Uterus (tissue), 3 donors: ENCODE measurements at regions not wholly inside any gene's neighbourhood (a gene's known extent, or its start where the extent isn't known, plus 50 kb on each side); places are given as distances from the start of the nearest gene placed in this dataset.

Experiments
- DNase-seq, 2 donors: peaks; one replicate each; pipeline ENCODE4 v3.0.0-alpha.2; 2019 to 2020
- H3K27ac ChIP-seq, 2 donors: fragments of 200-600 bp; sonication (generic); 1 replicate in 1 of 2; 2 replicates in 1 of 2; pipeline ENCODE4 v1.5.1; 2016 to 2018
- H3K27me3 ChIP-seq, 2 donors: fragments of 200-600 bp; sonication (generic); one replicate each; pipeline ENCODE4 v1.5.1; 2018 to 2019; ENCODE audit warnings: control low read depth in 1 of 2
- H3K36me3 ChIP-seq, 2 donors: fragments of 200-600 bp; sonication (generic); one replicate each; pipeline ENCODE4 v1.5.1; 2019; ENCODE audit warnings: control low read depth in 1 of 2
- H3K4me1 ChIP-seq, 2 donors: fragments of 200-600 bp; sonication (generic); one replicate each; pipeline ENCODE4 v1.5.1; 2018 to 2019; ENCODE audit warnings: control low read depth in 1 of 2
- H3K4me3 ChIP-seq, 2 donors: fragments of 200-600 bp; sonication (generic); 1 replicate in 1 of 2; 2 replicates in 1 of 2; pipeline ENCODE4 v1.5.1; 2018 to 2019; ENCODE audit warnings: mild to moderate bottlenecking in 1 of 2
- H3K9me3 ChIP-seq, 2 donors: fragments of 200-600 bp; sonication (generic); one replicate each; pipeline ENCODE4 v1.5.1; 2019; ENCODE audit warnings: control low read depth in 1 of 2
- POLR2A ChIP-seq, 2 donors: fragments of 450-650 bp; IDR thresholded peaks; one replicate each; pipeline ENCODE4 v1.6.1; 2016; ENCODE audit warnings: antibody characterized with exemption in 2 of 2, mild to moderate bottlenecking in 1 of 2, moderate library complexity in 1 of 2
- intact Hi-C: fragments of 100-400 bp; cut with DNase I; formaldehyde crosslinking; loops from one replicate; pipeline ENCODE4 v1.15.1; 2023; ENCODE audit warnings: low total_unique reads
- TF ChIP-seq, protein P1 (sequence below), 4 experiments: fragments of 200-600 bp in 2 of 4; fragments of 450-650 bp in 2 of 4; sonication (generic) in 2 of 4; IDR thresholded peaks; one replicate each; pipeline ENCODE4 v1.5.1; 2016 to 2019; ENCODE audit warnings: antibody characterized with exemption in 4 of 4, mild to moderate bottlenecking in 2 of 4, moderate library complexity in 1 of 4
- donor health status: DM: yes; HTN: yes; CAD: no.

DNA sequence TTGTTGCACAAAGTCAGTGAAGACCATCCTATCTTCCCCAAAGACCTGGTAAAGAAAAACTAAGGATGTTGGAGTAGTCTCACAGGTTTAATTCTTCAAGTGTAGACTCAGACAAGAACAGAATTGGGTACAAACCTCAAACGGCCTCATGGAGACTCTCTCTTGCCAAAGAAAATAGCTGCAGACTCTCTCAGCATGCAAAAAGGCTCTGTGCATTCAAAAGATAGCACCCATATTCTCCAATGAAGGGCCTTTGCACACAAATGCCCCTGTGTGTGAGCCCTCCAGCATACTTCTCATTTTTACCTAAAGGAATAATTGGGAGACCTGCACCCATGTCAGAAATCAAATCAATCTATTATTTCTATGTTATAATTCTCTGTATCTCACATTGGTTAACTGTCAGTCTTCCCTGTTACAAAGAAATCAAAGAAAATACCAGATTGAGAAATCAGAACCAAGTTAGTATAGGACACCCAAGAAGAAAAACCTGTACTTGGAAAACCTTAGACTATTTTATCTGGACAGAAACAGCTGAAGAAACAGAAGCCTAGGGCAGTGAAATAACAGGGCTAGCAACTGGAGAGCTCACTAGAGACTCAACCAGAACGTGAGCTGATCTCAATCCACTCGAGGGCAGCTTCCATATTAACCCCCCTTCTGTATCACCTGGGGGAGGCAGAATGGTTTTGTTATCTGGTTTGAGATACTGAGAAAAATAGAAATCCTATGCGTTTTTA lies 134.7 kb upstream of the DNAJC10 start:
- H3K27ac ChIP-seq: no peak overlapping the region

DNA sequence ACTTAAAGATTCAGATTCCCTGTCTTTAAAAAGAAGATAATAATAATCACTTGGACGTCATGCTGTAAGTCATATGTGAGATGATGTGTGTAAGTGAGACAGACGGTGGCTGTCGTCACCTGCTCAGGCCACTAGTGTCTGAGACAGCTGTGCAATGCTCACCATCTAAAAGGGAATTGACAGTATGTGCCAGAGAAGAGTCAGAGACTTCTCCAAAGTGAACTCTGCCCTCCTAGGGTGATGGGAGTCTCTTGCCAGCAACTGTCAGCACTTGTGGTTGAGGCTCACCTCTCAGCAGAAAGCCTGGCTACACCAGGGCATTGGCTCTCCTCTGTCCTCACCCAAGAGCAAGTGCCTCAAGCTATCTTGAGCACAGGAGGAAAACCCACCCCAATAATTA lies 131.6 kb upstream of the DNAJC10 start:
- intact Hi-C loops: no loop called here

More for the DNA sequence above, 134.7 kb upstream of the DNAJC10 start:
- intact Hi-C loops: no loop called here
- no peaks in the 10 kb centered on the region for H3K27me3 ChIP-seq
- no peak for DNase-seq
- no peak overlapping the region for H3K4me3 ChIP-seq
- TF ChIP-seq POLR2A (IDR thresholded peaks at IDR 0.05): no peak
- TF ChIP-seq, protein P1, sequence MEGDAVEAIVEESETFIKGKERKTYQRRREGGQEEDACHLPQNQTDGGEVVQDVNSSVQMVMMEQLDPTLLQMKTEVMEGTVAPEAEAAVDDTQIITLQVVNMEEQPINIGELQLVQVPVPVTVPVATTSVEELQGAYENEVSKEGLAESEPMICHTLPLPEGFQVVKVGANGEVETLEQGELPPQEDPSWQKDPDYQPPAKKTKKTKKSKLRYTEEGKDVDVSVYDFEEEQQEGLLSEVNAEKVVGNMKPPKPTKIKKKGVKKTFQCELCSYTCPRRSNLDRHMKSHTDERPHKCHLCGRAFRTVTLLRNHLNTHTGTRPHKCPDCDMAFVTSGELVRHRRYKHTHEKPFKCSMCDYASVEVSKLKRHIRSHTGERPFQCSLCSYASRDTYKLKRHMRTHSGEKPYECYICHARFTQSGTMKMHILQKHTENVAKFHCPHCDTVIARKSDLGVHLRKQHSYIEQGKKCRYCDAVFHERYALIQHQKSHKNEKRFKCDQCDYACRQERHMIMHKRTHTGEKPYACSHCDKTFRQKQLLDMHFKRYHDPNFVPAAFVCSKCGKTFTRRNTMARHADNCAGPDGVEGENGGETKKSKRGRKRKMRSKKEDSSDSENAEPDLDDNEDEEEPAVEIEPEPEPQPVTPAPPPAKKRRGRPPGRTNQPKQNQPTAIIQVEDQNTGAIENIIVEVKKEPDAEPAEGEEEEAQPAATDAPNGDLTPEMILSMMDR (IDR thresholded peaks at IDR 0.05): no peak
- H3K36me3 ChIP-seq: no peaks in the 10 kb centered on the region
- H3K4me1 ChIP-seq: no peaks in the 10 kb centered on the region
- H3K9me3 ChIP-seq: no peaks in the 10 kb centered on the region

DNA sequence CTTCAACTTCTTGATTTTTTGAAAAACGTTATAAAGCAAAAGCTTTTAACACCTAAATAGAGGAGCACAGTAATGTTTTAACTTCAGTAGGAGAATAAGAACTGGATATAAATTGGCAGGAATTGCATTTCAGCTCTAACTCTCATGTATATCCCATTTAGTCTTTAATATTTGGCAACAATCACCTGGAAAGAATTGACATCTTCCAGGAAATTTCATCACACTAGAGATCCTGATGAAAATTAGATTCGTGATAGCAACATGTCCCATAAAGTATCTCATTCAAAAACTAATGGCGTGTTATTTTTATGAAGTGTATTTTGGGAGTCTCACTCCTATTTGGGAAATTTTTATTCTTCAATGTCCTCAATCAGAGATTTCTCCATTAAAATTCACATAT lies 131.1 kb upstream of the DNAJC10 start:
- Histone ChIP-seq H3K4me3 (no peak overlapping the region), H3K27ac (no peak overlapping the region), H3K27me3 (no peaks in the 10 kb centered on the region), H3K9me3 (no peaks in the 10 kb centered on the region), H3K36me3 (no peaks in the 10 kb centered on the region), H3K4me1 (no peaks in the 10 kb centered on the region)
- no peak for DNase-seq
- intact Hi-C loops: no loop called here
- no peak for TF ChIP-seq POLR2A (IDR thresholded peaks at IDR 0.05)
- TF ChIP-seq, protein P1 (IDR thresholded peaks at IDR 0.05): no peak

More for the DNA sequence above, 131.6 kb upstream of the DNAJC10 start:
- no peak for DNase-seq
- Histone ChIP-seq H3K9me3 (no peaks in the 10 kb centered on the region), H3K27me3 (no peaks in the 10 kb centered on the region), H3K27ac (no peak overlapping the region), H3K36me3 (no peaks in the 10 kb centered on the region), H3K4me1 (no peaks in the 10 kb centered on the region), H3K4me3 (no peak overlapping the region)
- no peak for TF ChIP-seq POLR2A (IDR thresholded peaks at IDR 0.05)
- TF ChIP-seq, protein P1 (IDR thresholded peaks at IDR 0.05): no peak

DNA sequence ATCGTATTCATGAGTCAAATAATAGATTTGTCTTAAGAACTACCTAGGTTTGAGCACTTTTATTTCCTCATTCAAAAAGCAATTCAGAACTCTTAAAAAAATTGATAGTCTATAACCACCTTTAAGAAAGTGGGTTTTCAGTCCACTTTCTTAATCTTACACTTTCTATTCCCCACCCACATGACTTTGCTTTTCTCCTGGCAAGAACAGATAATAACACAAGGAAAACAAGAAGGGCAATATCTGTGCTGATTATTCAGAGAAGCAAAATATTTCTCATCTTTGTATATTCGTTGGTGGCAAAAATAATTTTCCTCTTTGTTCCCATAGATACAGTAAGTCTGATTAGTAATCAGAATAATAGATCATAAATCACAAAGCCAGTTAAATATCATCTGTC lies 130.6 kb upstream of the DNAJC10 start:
- Histone ChIP-seq H3K36me3 (no peaks in the 10 kb centered on the region), H3K4me1 (no peaks in the 10 kb centered on the region), H3K9me3 (no peaks in the 10 kb centered on the region), H3K27ac (no peak overlapping the region), H3K27me3 (no peaks in the 10 kb centered on the region), H3K4me3 (no peak overlapping the region)
- intact Hi-C loops: no loop called here
- DNase-seq: no peak
- no peak for TF ChIP-seq POLR2A (IDR thresholded peaks at IDR 0.05)
- TF ChIP-seq, protein P1 (IDR thresholded peaks at IDR 0.05): no peak

DNA sequence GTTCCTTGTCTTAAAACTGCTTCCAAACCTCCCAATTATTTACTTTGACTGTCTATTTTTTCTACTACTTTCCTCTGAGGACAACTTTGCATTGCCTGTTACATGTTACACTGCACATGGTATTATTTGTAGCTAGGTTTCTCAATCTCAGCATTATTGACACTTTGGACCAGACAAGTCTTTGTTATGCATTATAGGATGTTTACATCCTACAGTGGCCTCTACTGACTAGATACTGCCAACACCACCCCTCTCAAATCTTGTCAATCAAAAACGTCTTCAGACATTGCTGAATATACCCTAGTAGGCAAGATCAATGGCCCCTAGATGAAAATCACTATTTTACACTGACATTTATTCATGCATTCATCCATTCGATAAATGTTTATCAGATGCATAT lies 129.6 kb upstream of the DNAJC10 start:
- Histone ChIP-seq H3K9me3 (no peaks in the 10 kb centered on the region), H3K4me1 (no peaks in the 10 kb centered on the region), H3K27ac (no peak overlapping the region), H3K4me3 (no peak overlapping the region), H3K27me3 (no peaks in the 10 kb centered on the region), H3K36me3 (no peaks in the 10 kb centered on the region)
- DNase-seq: no peak
- TF ChIP-seq, protein P1 (IDR thresholded peaks at IDR 0.05): no peak
- no peak for TF ChIP-seq POLR2A (IDR thresholded peaks at IDR 0.05)
- intact Hi-C loops: no loop called here
